Common myeloid progenitor, CD34-positive (primary cell): ENCODE measurements at regions not wholly inside any gene's neighbourhood (a gene's known extent, or its start where the extent isn't known, plus 50 kb on each side); places are given as distances from the start of the nearest gene placed in this dataset.

ENCODE experiments used
- CTCF ChIA-PET: fragments of 350-600 bp; sonication (Branson Sonifier 250); formaldehyde crosslinking; loops from one replicate; lab custom pipeline; 2021; ENCODE audit warnings: antibody characterized with exemption; lab: Charles Lee
- POLR2A ChIA-PET: fragments of 350-600 bp; sonication (Branson Sonifier 250); formaldehyde crosslinking; loops from one replicate; lab custom pipeline; 2021; ENCODE audit warnings: antibody characterized with exemption; lab: Charles Lee
- DNase-seq, 3 donors: peaks; one replicate each; pipeline versions ENCODE4 v3.0.0 to v3.0.0-alpha.2; 2013
- H3K27ac ChIP-seq, 2 experiments: 1 replicate in 1 of 2; 2 replicates in 1 of 2; pipeline ENCODE4 v1.7.0; 2013; ENCODE audit warnings: inconsistent platforms in 2 of 2, low read length in 2 of 2, mild to moderate bottlenecking in 2 of 2, low read depth in 1 of 2, moderate library complexity in 1 of 2; ENCODE audit not compliant: severe bottlenecking in 2 of 2, insufficient read depth in 1 of 2, poor library complexity in 1 of 2
- H3K27me3 ChIP-seq, 5 experiments: replicated peaks in 2 of 5; 1 replicate in 3 of 5; 2 replicates in 2 of 5; pipeline versions ENCODE4 v1.6.1 to v1.7.0; 2013; ENCODE audit warnings: low read length in 4 of 5, mild to moderate bottlenecking in 2 of 5, moderate library complexity in 2 of 5, inconsistent platforms in 1 of 5; ENCODE audit not compliant: insufficient read depth in 5 of 5, control insufficient read depth in 4 of 5
- H3K36me3 ChIP-seq, 4 experiments: 1 replicate in 2 of 4; 2 replicates in 2 of 4; pipeline versions ENCODE4 v1.6.1 to v1.7.0; 2013; ENCODE audit warnings: low read length in 3 of 4, control low read depth in 1 of 4, mild to moderate bottlenecking in 1 of 4; ENCODE audit not compliant: control insufficient read depth in 4 of 4, insufficient read depth in 4 of 4
- H3K4me1 ChIP-seq, 4 experiments: 1 replicate in 3 of 4; 2 replicates in 1 of 4; pipeline versions ENCODE4 v1.6.1 to v1.7.1; 2013; ENCODE audit warnings: low read length in 3 of 4, mild to moderate bottlenecking in 3 of 4, control low read depth in 1 of 4, inconsistent platforms in 1 of 4, moderate library complexity in 1 of 4; ENCODE audit not compliant: control insufficient read depth in 4 of 4, insufficient read depth in 4 of 4; ENCODE audit errors: control extremely low read depth in 1 of 4
- H3K4me3 ChIP-seq, 7 experiments: 1 replicate in 4 of 7; 2 replicates in 3 of 7; pipeline versions ENCODE4 v1.5.1 to v1.7.0; 2013; ENCODE audit warnings: mild to moderate bottlenecking in 7 of 7, low read length in 6 of 7, moderate library complexity in 6 of 7, inconsistent platforms in 2 of 7, low read depth in 2 of 7, control low read depth in 1 of 7; ENCODE audit not compliant: insufficient read depth in 4 of 7, control insufficient read depth in 1 of 7; ENCODE audit errors: extremely low read depth in 1 of 7
- H3K9me3 ChIP-seq, 5 experiments: 1 replicate in 4 of 5; 2 replicates in 1 of 5; pipeline versions ENCODE4 v1.6.1 to v1.7.1; 2013; ENCODE audit warnings: low read length in 4 of 5, mild to moderate bottlenecking in 2 of 5, inconsistent platforms in 1 of 5, low read depth in 1 of 5, moderate library complexity in 1 of 5; ENCODE audit not compliant: control insufficient read depth in 4 of 5, insufficient read depth in 2 of 5; ENCODE audit errors: control extremely low read depth in 1 of 5
- WGBS: methylation state at CpG from one replicate; pipeline ENCODE4 v1.1.5; 2013; ENCODE audit not compliant: insufficient coverage; 5-methylcytosine and 5-hydroxymethylcytosine counted together

DNA sequence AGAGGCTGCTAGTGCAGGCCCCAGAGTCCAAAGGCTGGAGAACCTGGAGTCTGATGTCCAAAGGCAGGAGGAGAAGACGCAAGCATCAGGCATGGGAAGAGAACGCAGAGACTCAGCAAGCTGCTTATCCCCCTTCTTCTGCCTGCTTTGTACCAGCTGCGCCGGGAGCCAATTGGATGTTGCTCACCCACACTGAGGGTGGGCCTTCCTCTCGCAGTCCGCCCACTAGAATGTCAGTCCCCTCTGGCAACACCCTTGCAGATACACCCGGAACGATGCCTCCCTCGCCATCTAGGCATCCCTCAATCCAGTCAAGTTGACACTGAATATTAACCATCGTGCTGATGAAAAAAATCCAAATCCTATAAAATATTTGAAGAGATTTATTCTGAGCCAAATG lies 141.6 kb downstream of the TWIST2 start:
- POLR2A ChIA-PET: no interaction called here
- 100% methylated on average over 5 of the region's 10 CpGs for WGBS
- no peak for DNase-seq
- H3K36me3 ChIP-seq: no peaks in the 10 kb centered on the region
- H3K4me1 ChIP-seq: no peaks in the 10 kb centered on the region
- H3K27ac ChIP-seq: no peak overlapping the region
- H3K27me3 ChIP-seq: peaks cover 0 to 20% (median 6%) of the 10 kb centered on the region in 5 experiments
- H3K4me3 ChIP-seq: no peak overlapping the region
- CTCF ChIA-PET: no interaction called here
- peaks cover 0 to 5% (median 0%) of the 10 kb centered on the region in 5 experiments for H3K9me3 ChIP-seq

DNA sequence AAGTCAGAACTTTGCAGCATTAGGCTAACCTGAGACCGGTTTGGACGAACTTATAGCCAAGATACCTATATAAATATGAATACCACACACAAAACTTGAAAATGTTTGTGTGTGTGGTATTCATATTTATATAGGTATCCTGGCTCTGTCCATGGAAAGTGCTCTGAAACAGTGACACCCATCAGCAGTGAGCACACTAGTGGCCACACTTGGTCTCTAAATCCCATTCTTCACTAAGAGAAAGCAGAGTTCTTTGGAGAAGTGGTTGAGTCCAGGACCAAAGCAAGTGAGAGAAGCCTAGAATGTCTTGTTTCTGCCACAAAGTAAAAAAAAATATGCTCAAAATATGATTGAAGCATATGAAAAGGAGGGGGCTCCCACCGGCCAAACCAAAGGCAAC lies 146.5 kb downstream of the TWIST2 start:
- CTCF ChIA-PET: no interaction called here
- no CpG with 5 or more reads among the region's 3 CpGs for WGBS
- Histone ChIP-seq H3K36me3 (no peaks in the 10 kb centered on the region), H3K4me3 (no peak overlapping the region), H3K4me1 (no peaks in the 10 kb centered on the region), H3K27ac (no peak overlapping the region), H3K9me3 (peaks cover 0 to 12% (median 3%) of the 10 kb centered on the region in 5 experiments), H3K27me3 (peaks cover 0 to 4% (median under 1%) of the 10 kb centered on the region in 5 experiments)
- no peak for DNase-seq
- POLR2A ChIA-PET: no interaction called here

DNA sequence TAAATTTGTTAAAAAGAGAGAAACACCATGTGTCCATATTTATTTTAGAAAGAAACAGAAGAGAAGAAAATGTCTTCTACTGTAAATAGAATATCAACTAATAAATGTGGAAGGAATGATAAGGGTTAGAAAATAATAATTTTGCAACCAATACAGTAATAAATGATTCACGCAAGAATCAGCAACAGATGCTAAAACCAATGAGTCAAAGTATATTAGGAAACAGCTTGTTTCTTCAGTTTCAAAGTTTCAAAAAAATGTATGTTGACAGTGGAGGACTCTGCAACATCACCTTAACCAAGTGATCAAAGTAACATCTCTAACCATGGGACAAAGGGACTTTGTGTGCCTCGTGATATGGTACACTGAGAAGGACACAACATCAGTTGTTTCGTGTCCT lies 147.0 kb downstream of the TWIST2 start:
- DNase-seq: no peak

DNA sequence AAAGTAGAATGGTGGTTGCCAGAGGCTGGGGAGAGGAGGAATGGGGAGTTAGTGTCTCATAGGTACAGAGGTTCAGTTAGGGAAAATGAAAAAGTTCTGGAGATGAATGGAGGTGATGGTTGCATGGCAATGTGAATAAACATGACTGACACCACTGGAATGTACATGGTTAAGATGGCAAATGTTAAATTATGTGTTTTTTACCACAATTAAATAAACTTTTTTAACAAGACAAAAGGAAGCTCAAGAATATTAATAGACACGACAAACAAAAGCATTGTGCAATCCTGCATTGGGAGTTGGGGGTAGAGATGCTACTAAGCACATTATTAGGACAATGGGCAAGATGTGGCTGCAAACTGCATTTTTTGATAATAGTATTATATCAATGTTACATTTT lies 147.7 kb downstream of the TWIST2 start:
- Histone ChIP-seq H3K27ac (no peak overlapping the region), H3K4me1 (no peaks in the 10 kb centered on the region), H3K9me3 (peaks cover 0 to 12% (median 7%) of the 10 kb centered on the region in 5 experiments), H3K36me3 (no peaks in the 10 kb centered on the region), H3K27me3 (peaks cover 0 to 4% (median 0%) of the 10 kb centered on the region in 5 experiments), H3K4me3 (no peak overlapping the region)
- POLR2A ChIA-PET: no interaction called here
- 80% methylated on average over 1 of the region's 1 CpG for WGBS
- no peak for DNase-seq
- CTCF ChIA-PET: no interaction called here

More for the DNA sequence above, 147.0 kb downstream of the TWIST2 start:
- Histone ChIP-seq H3K4me3 (no peak overlapping the region), H3K36me3 (no peaks in the 10 kb centered on the region), H3K27ac (no peak overlapping the region), H3K9me3 (peaks cover 0 to 12% (median 3%) of the 10 kb centered on the region in 5 experiments), H3K4me1 (no peaks in the 10 kb centered on the region), H3K27me3 (peaks cover 0 to 4% (median 0%) of the 10 kb centered on the region in 5 experiments)
- WGBS: 83% methylated on average over 1 of the region's 3 CpGs
- POLR2A ChIA-PET: no interaction called here
- CTCF ChIA-PET: no interaction called here

DNA sequence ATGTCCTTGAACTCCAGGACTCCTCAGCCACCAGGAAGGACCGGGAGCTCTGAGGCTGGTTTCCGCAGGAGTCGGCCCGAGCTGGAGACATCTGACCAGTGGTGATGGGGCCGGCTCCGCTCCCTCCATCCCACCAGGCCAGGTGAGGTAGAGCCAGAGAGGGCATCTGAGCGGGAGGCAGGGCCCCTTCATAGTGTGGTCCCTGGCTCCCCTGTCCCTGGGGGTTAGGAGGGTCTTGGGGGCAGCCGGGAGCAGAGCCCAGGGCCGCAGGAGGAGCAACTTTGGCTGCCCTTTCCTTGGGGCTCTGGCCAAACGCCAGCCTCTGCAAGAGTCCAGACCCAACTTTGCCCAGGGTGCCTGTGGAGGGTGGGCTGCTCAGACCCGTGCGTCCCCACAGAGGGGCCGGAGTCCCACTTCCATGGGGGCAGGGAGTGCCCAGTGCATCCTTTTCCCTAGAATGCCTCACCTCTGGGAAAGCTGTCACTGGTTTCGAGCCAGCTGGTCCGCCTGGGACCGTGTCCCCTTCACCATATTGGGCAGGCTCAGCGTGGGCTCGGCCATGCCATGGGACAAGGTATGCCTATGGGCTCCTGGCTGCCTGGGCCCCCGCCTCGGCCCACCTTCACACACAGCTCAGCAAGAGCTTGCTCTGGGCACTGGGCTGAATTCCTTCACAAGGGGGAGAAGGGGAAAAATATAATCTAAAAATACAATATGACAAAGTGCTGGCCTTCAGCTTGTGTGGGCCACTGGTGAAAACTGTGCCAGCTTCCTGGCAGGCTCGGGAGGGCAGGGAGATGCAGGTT lies 148.6 kb downstream of the TWIST2 start:
- H3K4me1 ChIP-seq: no peaks in the 10 kb centered on the region
- H3K9me3 ChIP-seq: peaks cover 0 to 13% (median 7%) of the 10 kb centered on the region in 5 experiments
- peaks cover 0 to 4% (median 0%) of the 10 kb centered on the region in 5 experiments for H3K27me3 ChIP-seq
- no peak overlapping the region for H3K27ac ChIP-seq
- over 99% methylated on average over 13 of the region's 21 CpGs for WGBS
- CTCF ChIA-PET: no interaction called here
- POLR2A ChIA-PET: no interaction called here
- H3K36me3 ChIP-seq: no peaks in the 10 kb centered on the region
- H3K4me3 ChIP-seq: no peak overlapping the region
- no peak for DNase-seq

DNA sequence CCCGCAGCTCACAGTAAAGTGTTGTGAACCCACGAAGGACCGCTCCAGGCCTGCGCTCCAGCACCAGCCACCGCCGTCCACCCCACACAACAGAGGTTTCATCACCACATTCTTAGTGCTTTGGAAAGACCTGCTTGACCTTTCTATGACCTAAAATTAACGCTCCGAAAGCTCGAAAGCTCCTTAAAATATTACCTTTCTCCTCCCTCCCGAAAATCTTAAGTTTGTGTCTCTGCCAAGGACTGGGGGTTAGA lies 149.2 kb downstream of the TWIST2 start:
- no peak for DNase-seq
- Histone ChIP-seq H3K27ac (no peak overlapping the region), H3K36me3 (no peaks in the 10 kb centered on the region), H3K27me3 (peaks cover 0 to 6% (median 0%) of the 10 kb centered on the region in 5 experiments), H3K4me1 (no peaks in the 10 kb centered on the region), H3K4me3 (no peak overlapping the region), H3K9me3 (peaks cover 0 to 17% (median 7%) of the 10 kb centered on the region in 5 experiments)
- ChIA-PET POLR2A (no interaction called here), CTCF (no interaction called here)
- WGBS: 93% methylated on average over 7 of the region's 10 CpGs

DNA sequence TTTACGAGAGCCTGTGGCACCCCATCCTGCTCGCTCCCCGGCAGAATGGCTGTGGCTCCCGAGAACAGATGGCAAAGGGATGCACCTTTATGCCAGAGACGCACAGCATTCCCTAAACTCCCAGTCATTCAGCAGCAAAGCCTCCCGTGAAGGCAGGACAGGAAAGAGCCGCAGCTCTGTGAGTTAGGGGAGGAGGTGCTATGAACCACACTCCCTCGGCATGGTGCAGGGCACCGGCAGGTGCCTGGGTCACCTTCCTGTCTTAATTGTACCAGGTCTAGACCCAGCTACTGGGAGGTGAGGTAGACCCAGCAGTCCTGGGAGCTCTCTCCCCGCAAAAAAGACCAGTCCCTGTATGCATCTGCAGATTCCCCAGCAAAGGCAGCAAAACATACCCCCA lies 149.8 kb downstream of the TWIST2 start:
- ChIA-PET POLR2A (no interaction called here), CTCF (no interaction called here)
- H3K9me3 ChIP-seq: peaks cover 0 to 17% (median 7%) of the 10 kb centered on the region in 5 experiments
- H3K4me3 ChIP-seq: no peak overlapping the region
- WGBS: 86% methylated on average over 10 of the region's 10 CpGs
- peaks cover 0 to 6% (median 0%) of the 10 kb centered on the region in 5 experiments for H3K27me3 ChIP-seq
- no peak overlapping the region for H3K27ac ChIP-seq
- H3K4me1 ChIP-seq: no peaks in the 10 kb centered on the region
- no peak for DNase-seq
- no peaks in the 10 kb centered on the region for H3K36me3 ChIP-seq
